ENCODE measurements at regions not wholly inside any gene's neighbourhood (a gene's known extent, or its start where the extent isn't known, plus 50 kb on each side); places are given as distances from the start of the nearest gene placed in this dataset.
A peak's percentile ranks its signal among the peaks of the same experiment; 100 is the strongest.
"Not testable (repeated sequence)": the region's sequence is repeated elsewhere in the genome, so short reads cannot be mapped to it uniquely, and the experiment has no call there.

DNA sequence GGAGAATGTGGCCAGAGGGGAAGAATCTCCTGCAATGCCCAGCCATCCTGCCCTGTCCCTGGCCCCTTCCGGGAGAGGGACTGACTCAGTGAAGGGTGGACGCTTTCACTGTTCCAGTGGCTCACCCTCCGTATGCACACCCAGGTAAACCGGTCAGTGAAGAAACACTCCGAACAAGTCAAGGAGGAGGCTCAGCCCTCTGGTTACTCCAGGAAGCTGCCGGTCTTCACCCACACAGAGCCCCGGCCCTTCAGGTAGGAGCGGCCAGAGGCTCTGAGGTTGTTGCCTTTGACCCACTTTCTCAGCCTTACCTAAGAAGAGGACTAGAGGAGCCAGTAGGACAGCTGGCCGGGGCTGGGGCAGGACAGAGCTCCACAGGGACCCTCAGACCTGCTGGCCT is 4419.8 kb upstream of the TPTE start:
- DNase-seq; H3K36me3 Mint-ChIP-seq (ENCODE audit: low read depth); intact Hi-C loops (cut with micrococcal nuclease); H3K27ac Mint-ChIP-seq; H3K4me3 Mint-ChIP-seq; H3K27me3 Mint-ChIP-seq; ATAC-seq; POLR2A ChIA-PET; H3K4me1 Mint-ChIP-seq (ENCODE audit: low read depth); CTCF ChIA-PET; H3K9me3 Mint-ChIP-seq: not testable (repeated sequence)

DNA sequence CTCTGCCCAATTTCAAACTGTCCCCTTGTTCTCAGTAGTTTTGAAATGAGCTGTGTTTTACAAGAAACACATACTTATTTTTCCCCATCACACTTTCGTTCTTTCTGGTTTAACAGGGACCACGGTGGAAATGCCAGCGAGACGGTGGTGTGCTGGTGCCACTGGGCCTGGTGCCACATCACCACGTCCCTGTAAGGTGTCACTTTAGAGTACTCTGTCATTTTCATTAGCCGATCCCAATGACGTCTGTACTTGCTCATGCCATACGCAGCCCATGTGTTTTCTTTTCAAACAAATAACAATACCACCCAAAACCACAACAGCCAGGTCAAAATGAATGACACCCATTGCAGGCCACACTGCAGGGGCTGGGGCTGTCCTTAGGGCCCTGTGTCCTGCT is 4416.8 kb upstream of the TPTE start:
- DNase-seq; H3K36me3 Mint-ChIP-seq (ENCODE audit: low read depth); CTCF ChIA-PET; ATAC-seq; intact Hi-C loops (cut with micrococcal nuclease); POLR2A ChIA-PET; H3K27me3 Mint-ChIP-seq; H3K4me3 Mint-ChIP-seq; H3K9me3 Mint-ChIP-seq; H3K4me1 Mint-ChIP-seq (ENCODE audit: low read depth); H3K27ac Mint-ChIP-seq: not testable (repeated sequence)

DNA sequence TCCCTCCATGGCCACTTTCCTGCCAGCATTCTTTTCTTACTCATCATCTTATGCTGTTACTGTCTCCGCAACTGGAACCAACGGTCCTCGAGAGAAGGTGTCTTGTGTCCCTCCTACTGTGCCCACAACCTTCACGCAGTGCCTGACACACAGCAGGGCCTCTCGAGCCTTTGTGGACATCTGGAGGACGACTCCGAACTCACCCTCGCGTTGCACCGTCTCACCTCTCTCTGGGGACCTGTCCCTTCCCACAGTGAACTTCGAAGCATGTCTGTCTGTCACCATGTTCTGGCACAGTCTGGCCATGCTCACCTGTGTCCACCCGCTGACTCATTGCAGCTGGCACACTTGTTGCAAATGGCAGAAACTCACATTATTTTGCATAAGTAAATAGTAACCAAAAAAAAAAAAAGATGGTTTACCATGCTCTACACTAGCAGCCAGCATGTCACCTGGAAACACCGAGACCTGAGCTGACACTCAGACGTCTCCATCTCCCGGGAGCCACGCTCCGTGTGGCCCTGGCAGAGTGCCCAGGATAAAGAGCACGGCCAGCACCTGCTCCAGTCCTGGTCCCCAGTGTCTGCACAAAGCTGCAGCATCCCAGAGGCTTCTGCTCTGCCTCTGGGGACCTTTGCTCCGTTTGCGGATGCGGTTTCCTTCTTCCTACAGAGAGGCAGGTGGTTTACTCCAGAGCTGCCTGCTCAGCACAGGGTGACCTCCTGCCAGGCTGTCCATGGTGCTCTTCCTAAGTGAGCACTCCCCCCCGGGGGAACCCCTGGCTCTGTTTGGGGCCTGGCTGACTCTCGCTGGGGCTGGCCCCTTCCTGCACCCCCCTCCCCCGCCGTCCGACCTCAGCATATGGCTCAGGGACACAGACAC is 4414.5 kb upstream of the TPTE start:
- H3K36me3 Mint-ChIP-seq (ENCODE audit: low read depth); ATAC-seq; H3K27me3 Mint-ChIP-seq; intact Hi-C loops (cut with micrococcal nuclease); CTCF ChIA-PET; POLR2A ChIA-PET; DNase-seq; H3K9me3 Mint-ChIP-seq; H3K4me3 Mint-ChIP-seq; H3K27ac Mint-ChIP-seq; H3K4me1 Mint-ChIP-seq (ENCODE audit: low read depth): not testable (repeated sequence)

DNA sequence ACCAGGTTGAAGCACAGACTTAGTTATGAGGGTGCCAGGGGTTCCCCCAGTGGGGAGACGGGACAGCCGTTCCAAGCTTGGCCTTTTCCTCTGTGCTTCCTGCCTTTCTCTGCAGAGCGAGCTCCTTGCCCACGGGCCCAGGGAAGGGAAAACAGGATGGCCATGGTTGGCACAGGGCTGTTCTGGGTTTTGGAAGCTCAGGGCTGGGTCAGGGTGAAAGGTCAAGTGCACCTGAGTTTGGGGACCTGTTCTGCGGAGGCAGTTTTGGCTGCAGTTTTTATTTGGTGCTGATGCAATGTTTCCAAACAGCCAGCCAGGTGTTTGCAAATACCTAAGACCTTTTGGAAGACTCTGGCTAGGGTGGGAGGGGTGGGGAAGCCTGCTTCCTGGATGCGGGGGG is 4412.5 kb upstream of the TPTE start:
- ATAC-seq; CTCF ChIA-PET; H3K4me1 Mint-ChIP-seq (ENCODE audit: low read depth); H3K9me3 Mint-ChIP-seq; H3K36me3 Mint-ChIP-seq (ENCODE audit: low read depth); intact Hi-C loops (cut with micrococcal nuclease); H3K4me3 Mint-ChIP-seq; DNase-seq; H3K27me3 Mint-ChIP-seq; POLR2A ChIA-PET; H3K27ac Mint-ChIP-seq: not testable (repeated sequence)

DNA sequence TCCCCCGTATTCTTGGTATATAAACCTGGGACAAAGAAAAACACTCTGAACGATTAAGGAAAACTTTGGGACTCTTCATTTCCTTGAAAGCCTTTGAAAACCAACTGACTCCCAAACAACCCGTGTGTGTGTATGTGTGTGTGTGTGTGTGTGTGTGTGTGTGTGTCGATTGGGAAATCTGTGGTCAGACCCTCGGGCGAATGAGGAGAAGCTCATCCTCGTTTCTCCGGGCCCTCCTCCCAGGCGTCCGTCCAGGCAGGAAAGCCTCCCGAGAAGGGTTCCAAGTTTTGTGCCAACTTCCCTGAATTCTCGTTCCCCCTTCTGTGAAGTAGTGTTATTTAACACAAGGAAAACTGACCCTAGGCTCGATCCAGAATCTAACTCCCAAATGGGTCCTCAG is 4411.6 kb upstream of the TPTE start:
- H3K4me1 Mint-ChIP-seq (ENCODE audit: low read depth); DNase-seq; H3K27ac Mint-ChIP-seq; H3K27me3 Mint-ChIP-seq; intact Hi-C loops (cut with micrococcal nuclease); H3K36me3 Mint-ChIP-seq (ENCODE audit: low read depth); H3K4me3 Mint-ChIP-seq; H3K9me3 Mint-ChIP-seq; ATAC-seq; POLR2A ChIA-PET; CTCF ChIA-PET: not testable (repeated sequence)

DNA sequence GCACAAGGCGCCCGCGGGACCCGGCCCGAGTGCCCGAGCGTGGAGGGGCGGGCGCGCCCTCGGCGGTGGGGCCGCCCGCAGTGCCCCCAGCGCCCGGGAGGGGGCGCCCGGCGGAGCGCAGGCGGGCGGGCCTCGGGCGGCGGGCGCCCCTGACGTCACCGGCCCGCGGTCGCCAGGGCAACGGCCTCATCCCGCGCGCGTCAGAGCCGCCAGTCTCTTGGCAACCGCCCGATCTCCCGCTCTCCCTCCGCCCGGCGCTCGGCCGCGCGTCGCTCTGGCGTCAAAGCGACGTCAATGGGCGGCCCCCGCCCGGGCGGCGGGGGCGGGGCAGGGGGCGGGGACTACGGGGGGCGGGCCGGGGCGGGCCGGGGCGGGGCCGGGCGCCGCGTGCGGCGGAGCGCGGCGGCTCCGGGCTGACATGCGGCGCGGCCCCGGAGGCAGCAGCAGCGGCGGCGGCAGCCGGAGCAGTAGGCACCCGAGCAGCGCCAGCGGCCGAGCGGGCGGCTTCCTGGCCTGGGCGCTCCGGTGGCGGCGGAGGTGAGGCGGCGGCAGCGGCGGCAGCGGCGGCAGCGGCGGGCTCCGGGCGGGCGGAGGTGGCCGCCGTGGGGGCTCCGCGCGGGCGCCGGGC is 4410.6 kb upstream of the TPTE start:
- H3K4me3 Mint-ChIP-seq; intact Hi-C loops (cut with micrococcal nuclease); H3K9me3 Mint-ChIP-seq; H3K27me3 Mint-ChIP-seq; H3K27ac Mint-ChIP-seq; H3K36me3 Mint-ChIP-seq (ENCODE audit: low read depth); POLR2A ChIA-PET; DNase-seq; CTCF ChIA-PET; H3K4me1 Mint-ChIP-seq (ENCODE audit: low read depth): not testable (repeated sequence)
- peak; percentile 93 for ATAC-seq

DNA sequence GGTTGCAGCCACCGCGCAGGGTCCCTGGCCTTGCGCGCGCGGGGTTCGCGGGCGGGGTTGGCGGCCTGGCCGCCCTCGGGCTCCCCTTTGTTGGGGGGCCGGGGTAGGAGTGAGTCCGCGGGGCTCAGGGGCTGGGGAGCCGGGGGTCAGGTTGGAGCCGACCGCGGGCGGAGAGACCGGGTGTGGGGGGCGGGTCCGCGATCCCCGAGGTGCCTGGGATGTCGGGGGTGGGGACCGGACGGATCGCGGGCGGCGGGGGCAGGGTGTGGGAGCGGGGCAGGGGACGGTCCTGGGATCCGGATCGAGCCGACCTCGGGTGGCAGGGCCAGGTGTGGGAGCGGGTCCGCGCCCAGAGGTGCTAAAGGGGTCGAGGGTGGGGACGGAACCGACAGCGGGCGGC is 4410.0 kb upstream of the TPTE start:
- H3K4me1 Mint-ChIP-seq (ENCODE audit: low read depth); H3K27me3 Mint-ChIP-seq; CTCF ChIA-PET; H3K36me3 Mint-ChIP-seq (ENCODE audit: low read depth); intact Hi-C loops (cut with micrococcal nuclease); H3K27ac Mint-ChIP-seq; POLR2A ChIA-PET; H3K9me3 Mint-ChIP-seq; H3K4me3 Mint-ChIP-seq: not testable (repeated sequence)
- peak; percentile 18 for ATAC-seq
- peak; percentile 2 for DNase-seq

DNA sequence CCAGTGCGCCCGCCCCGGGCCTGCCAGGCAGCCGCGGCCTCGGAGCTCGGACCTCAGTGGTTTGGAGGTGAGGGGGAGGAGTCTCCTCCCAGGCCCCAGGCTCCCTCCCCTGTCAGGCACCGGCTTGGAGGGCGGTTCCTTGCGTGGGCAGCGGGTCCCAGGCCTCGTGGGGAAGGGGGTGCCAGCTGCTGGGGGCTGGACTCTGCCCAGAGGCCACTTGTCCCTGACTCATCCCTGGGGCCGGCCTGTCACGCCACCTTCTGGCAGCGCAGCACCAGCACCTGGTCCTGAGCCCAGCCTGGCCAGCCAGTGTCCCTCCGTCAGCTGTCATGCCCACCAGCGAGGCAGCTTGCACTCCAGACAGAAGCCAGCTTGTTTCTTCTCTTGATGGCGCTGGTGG is 4403.0 kb upstream of the TPTE start:
- H3K27me3 Mint-ChIP-seq; H3K4me1 Mint-ChIP-seq (ENCODE audit: low read depth); H3K4me3 Mint-ChIP-seq; H3K36me3 Mint-ChIP-seq (ENCODE audit: low read depth); H3K27ac Mint-ChIP-seq; POLR2A ChIA-PET; intact Hi-C loops (cut with micrococcal nuclease); H3K9me3 Mint-ChIP-seq; ATAC-seq; DNase-seq; CTCF ChIA-PET: not testable (repeated sequence)

DNA sequence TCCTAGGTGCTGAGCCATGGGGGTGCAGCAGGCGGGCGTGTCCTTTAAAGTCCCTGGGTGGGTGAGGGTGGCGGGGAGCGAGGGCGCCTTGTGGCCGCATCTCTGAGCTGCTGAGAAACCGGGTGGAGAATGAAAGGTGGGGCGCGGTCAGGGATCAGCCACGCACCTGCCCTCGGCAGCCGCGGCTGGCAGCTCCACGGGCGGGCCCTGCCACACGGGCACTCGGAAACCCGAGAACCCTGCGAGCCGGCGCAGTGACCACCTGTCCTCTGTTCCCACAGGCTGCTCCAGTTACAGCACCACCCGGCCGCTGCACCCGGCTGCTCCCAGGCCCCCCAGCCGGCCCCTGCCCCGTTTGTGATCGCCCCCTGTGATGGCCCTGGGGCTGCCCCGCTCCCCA is 4400.5 kb upstream of the TPTE start:
- H3K4me3 Mint-ChIP-seq; CTCF ChIA-PET; H3K36me3 Mint-ChIP-seq (ENCODE audit: low read depth); H3K27ac Mint-ChIP-seq; H3K27me3 Mint-ChIP-seq; DNase-seq; intact Hi-C loops (cut with micrococcal nuclease); POLR2A ChIA-PET; ATAC-seq; H3K4me1 Mint-ChIP-seq (ENCODE audit: low read depth); H3K9me3 Mint-ChIP-seq: not testable (repeated sequence)

DNA sequence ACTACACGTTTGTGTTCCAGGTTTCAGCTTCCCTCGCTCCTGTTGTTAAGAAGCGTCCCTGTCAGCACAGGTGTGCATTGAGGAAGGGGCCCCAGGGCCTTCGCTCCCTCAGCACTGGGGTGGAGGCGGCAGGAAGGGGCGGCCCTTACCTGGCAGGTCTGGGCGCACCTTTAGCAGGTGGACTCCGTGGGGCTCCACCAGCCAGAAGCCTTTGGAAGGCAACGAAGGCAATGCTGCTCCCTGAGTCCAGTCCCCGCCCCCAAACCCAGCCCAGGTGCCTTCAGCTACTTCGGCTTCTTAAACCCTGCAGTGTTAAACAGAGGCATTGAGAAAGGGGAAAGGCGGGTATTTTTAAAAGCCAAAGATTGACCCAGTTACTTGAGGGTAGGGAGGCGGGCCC is 4398.8 kb upstream of the TPTE start:
- H3K27ac Mint-ChIP-seq; intact Hi-C loops (cut with micrococcal nuclease); H3K36me3 Mint-ChIP-seq (ENCODE audit: low read depth); POLR2A ChIA-PET; ATAC-seq; H3K4me3 Mint-ChIP-seq; DNase-seq; H3K27me3 Mint-ChIP-seq; H3K4me1 Mint-ChIP-seq (ENCODE audit: low read depth); H3K9me3 Mint-ChIP-seq; CTCF ChIA-PET: not testable (repeated sequence)

DNA sequence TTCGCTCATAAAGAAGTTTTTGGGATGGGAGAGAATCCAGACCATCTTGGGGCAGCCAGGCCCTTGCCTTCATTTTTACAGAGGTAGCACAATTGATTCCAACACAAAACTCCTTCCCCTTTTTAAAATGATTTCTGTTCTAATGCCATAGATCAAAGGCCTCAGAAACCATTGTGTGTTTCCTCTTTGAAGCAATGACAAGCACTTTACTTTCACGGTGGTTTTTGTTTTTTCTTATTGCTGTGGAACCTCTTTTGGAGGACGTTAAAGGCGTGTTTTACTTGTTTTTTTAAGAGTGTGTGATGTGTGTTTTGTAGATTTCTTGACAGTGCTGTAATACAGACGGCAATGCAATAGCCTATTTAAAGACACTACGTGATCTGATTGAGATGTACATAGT is 4398.2 kb upstream of the TPTE start:
- H3K27me3 Mint-ChIP-seq; H3K4me1 Mint-ChIP-seq (ENCODE audit: low read depth); DNase-seq; H3K9me3 Mint-ChIP-seq; H3K36me3 Mint-ChIP-seq (ENCODE audit: low read depth); intact Hi-C loops (cut with micrococcal nuclease); POLR2A ChIA-PET; H3K27ac Mint-ChIP-seq; H3K4me3 Mint-ChIP-seq; CTCF ChIA-PET: not testable (repeated sequence)
- ATAC-seq = peak; percentile 56

DNA sequence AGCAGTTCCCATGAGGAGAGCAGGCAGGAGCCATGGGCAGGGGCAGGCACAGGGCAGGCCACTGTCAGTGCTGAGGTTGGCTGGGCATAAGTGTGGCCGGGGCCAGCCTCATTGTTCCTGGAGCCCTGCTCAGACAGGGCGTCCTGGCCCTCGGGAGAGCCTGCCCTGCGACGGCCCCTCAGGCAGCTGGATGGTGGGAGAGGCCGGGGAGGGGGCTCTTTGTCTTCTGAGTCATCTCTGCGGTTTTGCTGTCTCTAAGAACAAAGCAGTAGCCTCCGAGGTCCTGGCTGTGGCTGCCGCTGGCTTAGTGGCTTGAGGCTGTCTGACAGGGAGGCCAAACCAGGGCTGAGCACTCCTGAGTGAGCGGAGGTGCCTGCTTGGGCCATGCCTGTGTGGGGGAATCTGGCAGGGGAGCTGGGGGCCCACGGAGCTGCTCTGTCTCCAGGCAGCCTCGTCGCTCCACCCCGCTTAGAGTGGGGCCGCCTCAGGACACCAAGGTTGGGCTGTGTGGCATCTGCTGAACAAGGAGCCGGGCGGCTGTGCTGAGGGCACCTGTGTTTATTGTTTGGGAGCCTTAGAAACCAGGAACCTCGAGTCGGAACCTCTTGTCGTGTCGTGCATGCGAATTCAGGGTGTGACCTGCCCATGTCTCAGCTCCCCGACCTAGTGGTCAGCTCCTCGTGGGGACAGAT is 4395.7 kb upstream of the TPTE start:
- H3K36me3 Mint-ChIP-seq (ENCODE audit: low read depth); intact Hi-C loops (cut with micrococcal nuclease); POLR2A ChIA-PET; ATAC-seq; CTCF ChIA-PET; H3K27me3 Mint-ChIP-seq; H3K4me1 Mint-ChIP-seq (ENCODE audit: low read depth); H3K9me3 Mint-ChIP-seq; H3K27ac Mint-ChIP-seq; DNase-seq; H3K4me3 Mint-ChIP-seq: not testable (repeated sequence)
